ENCODE measurements at regions not wholly inside any gene's neighbourhood (a gene's known extent, or its start where the extent isn't known, plus 50 kb on each side); places are given as distances from the start of the nearest gene placed in this dataset.
"Not testable (repeated sequence)": the region's sequence is repeated elsewhere in the genome, so short reads cannot be mapped to it uniquely, and the experiment has no call there.

GRCh38 chr12:19775976-19776375, 336.7 kb downstream of the AEBP2 start:
- not testable (repeated sequence) for TF ChIP-seq CTCF (conservative IDR thresholded peaks at IDR 0.05 in 1 of 2, IDR thresholded peaks at IDR 0.05 in 1 of 2; ENCODE audit: extremely low read depth in 1 of 2, insufficient read depth in 1 of 2, low read depth in 1 of 2, low read length in 2 of 2); EZH2 (IDR thresholded peaks at IDR 0.05; ENCODE audit: borderline replicate concordance, low read length)

Measured in mammary epithelial cell (primary cell).